Small intestine (tissue), 7 donors: ENCODE measurements at regions not wholly inside any gene's neighbourhood (a gene's known extent, or its start where the extent isn't known, plus 50 kb on each side); places are given as distances from the start of the nearest gene placed in this dataset.
A peak's percentile ranks its signal among the peaks of the same experiment; 100 is the strongest.

Experiments used
- DNase-seq, 2 donors: peaks; one replicate each; pipeline versions ENCODE4 v3.0.0 to v3.0.0-alpha.2; 2013
- FAIRE-seq: peaks from 2 replicates; lab custom pipeline; 2012; peaks lifted over from hg19 to GRCh38; lab: Jason Lieb, UNC
- H3K27ac ChIP-seq, 3 donors: one replicate each; pipeline ENCODE4 v1.5.1; 2013; ENCODE audit warnings: low read length in 2 of 3, mild to moderate bottlenecking in 2 of 3, control low read depth in 1 of 3, inconsistent platforms in 1 of 3, low read depth in 1 of 3, moderate library complexity in 1 of 3
- H3K27me3 ChIP-seq, 3 donors: one replicate each; pipeline ENCODE4 v1.6.1; 2013; ENCODE audit warnings: low read length in 3 of 3, inconsistent platforms in 1 of 3; ENCODE audit not compliant: control insufficient read depth in 3 of 3, insufficient read depth in 3 of 3
- H3K36me3 ChIP-seq, 3 donors: one replicate each; pipeline ENCODE4 v1.6.1; 2013; ENCODE audit warnings: low read length in 3 of 3, inconsistent platforms in 1 of 3, low read depth in 1 of 3, mild to moderate bottlenecking in 1 of 3, moderate library complexity in 1 of 3; ENCODE audit not compliant: control insufficient read depth in 3 of 3, insufficient read depth in 2 of 3
- H3K4me1 ChIP-seq, 3 donors: one replicate each; pipeline ENCODE4 v1.6.1; 2013; ENCODE audit warnings: low read length in 2 of 3, inconsistent platforms in 1 of 3, low read depth in 1 of 3, mild to moderate bottlenecking in 1 of 3, moderate library complexity in 1 of 3; ENCODE audit not compliant: control insufficient read depth in 3 of 3, insufficient read depth in 2 of 3
- H3K4me3 ChIP-seq, 3 donors: one replicate each; pipeline ENCODE4 v1.5.1; 2013; ENCODE audit warnings: low read length in 3 of 3, control low read depth in 1 of 3, inconsistent platforms in 1 of 3, low read depth in 1 of 3, mild to moderate bottlenecking in 1 of 3, moderate library complexity in 1 of 3
- H3K9me3 ChIP-seq, 2 donors: one replicate each; pipeline ENCODE4 v1.6.1; 2013; ENCODE audit warnings: low read depth in 1 of 2, low read length in 1 of 2; ENCODE audit not compliant: control insufficient read depth in 2 of 2, insufficient read depth in 1 of 2
- WGBS, 3 donors: extraction: QIAGEN DNeasy Blood & Tissue Kit; methylation state at CpG; one replicate each; pipeline ENCODE4 v1.1.7; 2013; 5-methylcytosine and 5-hydroxymethylcytosine counted together
- donor health status: healthy with polysubstance abuse.
- donor health status: control.
- donor health status: control.
- donor health status: Bipolar disorder and iron deficiency.
- donor health status: healthy.

- H3K36me3 ChIP-seq: no peaks in the 10 kb centered on the region
- 68 to 86% (median 72%) methylated on average over 3 of the region's 3 CpGs for WGBS, 3 donors
- FAIRE-seq: no peak
- H3K27me3 ChIP-seq: no peaks in the 10 kb centered on the region
- no peaks in the 10 kb centered on the region for H3K9me3 ChIP-seq
- H3K27ac ChIP-seq: no peak overlapping the region
- no peak for DNase-seq
- no peaks in the 10 kb centered on the region for H3K4me1 ChIP-seq
- H3K4me3 ChIP-seq: no peak overlapping the region
Measured at GRCh38 chr3:67875858-67876257, 221.4 kb upstream of the SUCLG2 start.

GRCh38 chr3:67875338-67875737, 220.9 kb upstream of the SUCLG2 start:
- FAIRE-seq (no peak), DNase-seq (peak in 1 of 2 donors; percentile 31)
- 28 to 56% (median 31%) methylated on average over 4 of the region's 4 CpGs for WGBS, 3 donors
- H3K27me3 ChIP-seq: no peaks in the 10 kb centered on the region
- H3K27ac ChIP-seq: no peak overlapping the region
- H3K4me3 ChIP-seq: no peak overlapping the region
- no peaks in the 10 kb centered on the region for H3K9me3 ChIP-seq
- no peaks in the 10 kb centered on the region for H3K4me1 ChIP-seq
- H3K36me3 ChIP-seq: no peaks in the 10 kb centered on the region

- WGBS, 3 donors: 75 to 87% (median 86%) methylated on average over 3 of the region's 3 CpGs
- no peak overlapping the region for H3K27ac ChIP-seq
Measured at GRCh38 chr3:67870477-67870876, 216.1 kb upstream of the SUCLG2 start.

GRCh38 chr3:67866571-67866970, 212.2 kb upstream of the SUCLG2 start:
- H3K9me3 ChIP-seq: peaks cover 0 to 4% of the 10 kb centered on the region in 2 donors
- no peak for DNase-seq
- no peaks in the 10 kb centered on the region for H3K27me3 ChIP-seq
- H3K4me3 ChIP-seq: no peak overlapping the region
- no peaks in the 10 kb centered on the region for H3K36me3 ChIP-seq
- FAIRE-seq: no peak
- H3K4me1 ChIP-seq: no peaks in the 10 kb centered on the region
- WGBS, 3 donors: 94 to 96% (median 94%) methylated on average over 6 of the region's 6 CpGs
- no peak overlapping the region for H3K27ac ChIP-seq

More at GRCh38 chr3:67870477-67870876, 216.1 kb upstream of the SUCLG2 start:
- DNase-seq: no peak
- Histone ChIP-seq H3K36me3 (no peaks in the 10 kb centered on the region), H3K4me3 (no peak overlapping the region), H3K9me3 (peaks cover 0 to 4% of the 10 kb centered on the region in 2 donors), H3K4me1 (no peaks in the 10 kb centered on the region), H3K27me3 (no peaks in the 10 kb centered on the region)
- FAIRE-seq: no peak

- H3K4me1 ChIP-seq: no peaks in the 10 kb centered on the region
- DNase-seq (no peak), FAIRE-seq (no peak)
- peaks cover 2 to 4% of the 10 kb centered on the region in 2 donors for H3K9me3 ChIP-seq
- WGBS, 3 donors: 16 to 39% (median 25%) methylated on average over 2 of the region's 2 CpGs
- H3K27me3 ChIP-seq: no peaks in the 10 kb centered on the region
- H3K36me3 ChIP-seq: no peaks in the 10 kb centered on the region
- no peak overlapping the region for H3K27ac ChIP-seq
- no peak overlapping the region for H3K4me3 ChIP-seq
Measured at GRCh38 chr3:67864587-67865183, 210.3 kb upstream of the SUCLG2 start.

- DNase-seq (peak; percentile 1 to 8), FAIRE-seq (no peak)
- H3K4me1 ChIP-seq: no peaks in the 10 kb centered on the region
- whole genome bisulfite sequencing, 3 donors: 76 to 87% (median 86%) methylated on average over 4 of the region's 4 CpGs
- no peaks in the 10 kb centered on the region for H3K36me3 ChIP-seq
- H3K27ac ChIP-seq: no peak overlapping the region
- H3K9me3 ChIP-seq: peaks cover 2 to 8% of the 10 kb centered on the region in 2 donors
- no peaks in the 10 kb centered on the region for H3K27me3 ChIP-seq
- H3K4me3 ChIP-seq: no peak overlapping the region
Measured at GRCh38 chr3:67863869-67864268, 209.5 kb upstream of the SUCLG2 start.

- H3K4me3 ChIP-seq: no peak overlapping the region
- WGBS, 3 donors: 77 to 88% (median 86%) methylated on average over 3 of the region's 3 CpGs
- no peak for FAIRE-seq
- H3K9me3 ChIP-seq: peaks cover 2 to 4% of the 10 kb centered on the region in 2 donors
- H3K27ac ChIP-seq: no peak overlapping the region
- no peak for DNase-seq
- no peaks in the 10 kb centered on the region for H3K4me1 ChIP-seq
- no peaks in the 10 kb centered on the region for H3K27me3 ChIP-seq
- no peaks in the 10 kb centered on the region for H3K36me3 ChIP-seq
Measured at GRCh38 chr3:67860429-67860828, 206.0 kb upstream of the SUCLG2 start.

GRCh38 chr3:67858492-67858891, 204.1 kb upstream of the SUCLG2 start:
- Histone ChIP-seq H3K27me3 (no peaks in the 10 kb centered on the region), H3K4me3 (no peak overlapping the region), H3K27ac (no peak overlapping the region), H3K9me3 (peaks cover 2 to 4% of the 10 kb centered on the region in 2 donors), H3K36me3 (no peaks in the 10 kb centered on the region), H3K4me1 (no peaks in the 10 kb centered on the region)
- FAIRE-seq: no peak
- DNase-seq: no peak

GRCh38 chr3:67856718-67857117, 202.3 kb upstream of the SUCLG2 start:
- Histone ChIP-seq H3K4me3 (no peak overlapping the region), H3K27ac (no peak overlapping the region), H3K36me3 (no peaks in the 10 kb centered on the region), H3K9me3 (peaks cover 2 to 4% of the 10 kb centered on the region in 2 donors), H3K27me3 (no peaks in the 10 kb centered on the region), H3K4me1 (no peaks in the 10 kb centered on the region)
- FAIRE-seq (no peak), DNase-seq (no peak)
- 91 to 95% (median 93%) methylated on average over 7 of the region's 7 CpGs for WGBS, 3 donors
